ENCODE measurements at regions not wholly inside any gene's neighbourhood (a gene's known extent, or its start where the extent isn't known, plus 50 kb on each side); places are given as distances from the start of the nearest gene placed in this dataset.

DNA sequence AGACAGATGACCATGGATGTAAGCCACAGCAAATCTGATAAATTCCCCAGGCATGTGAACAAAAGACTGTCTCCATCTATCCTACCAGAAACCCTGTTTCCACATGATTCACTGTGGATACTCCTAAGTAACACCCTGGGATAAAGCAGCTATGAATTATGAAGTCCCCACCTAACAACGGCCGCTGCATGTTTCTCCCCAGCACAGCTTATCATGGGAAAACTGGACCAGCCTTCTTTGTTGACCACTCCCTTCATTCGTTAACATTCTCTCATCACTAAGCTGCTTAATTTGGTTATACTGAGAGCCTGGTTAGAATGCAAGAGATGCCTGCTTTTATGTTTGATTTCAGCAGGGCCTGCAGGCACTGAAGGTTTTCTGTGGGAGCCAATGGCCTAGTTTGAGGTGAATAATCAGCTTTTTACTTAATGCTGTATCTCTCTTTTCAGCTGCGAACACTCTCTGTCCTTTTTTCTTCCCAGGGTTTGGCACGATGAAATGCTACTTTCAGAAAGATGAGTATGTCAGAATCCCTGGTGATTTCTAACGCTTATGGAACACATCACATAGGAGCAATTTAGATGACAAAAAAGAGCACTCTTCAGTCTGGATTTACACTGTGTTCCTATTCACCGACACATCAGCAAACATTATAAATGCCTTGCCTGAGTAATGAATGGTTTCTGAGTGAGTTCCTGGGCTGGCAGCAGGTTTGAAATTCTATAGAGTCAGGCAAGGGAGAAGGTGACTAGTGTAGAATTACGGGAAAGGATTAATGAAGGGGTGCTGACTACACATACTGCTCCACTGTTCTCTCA lies 318.4 kb upstream of the ZNF608 start:
- POLR2A ChIA-PET, result no interaction called here
- FAIRE-seq (no peak), DNase-seq (ENCODE audit: low read depth, low spot score) (no peak)
- no peaks in the 10 kb centered on the region for H3K4me1 ChIP-seq (ENCODE audit: control insufficient read depth, extremely low read depth, insufficient read depth, low read length)
- H3K79me2 ChIP-seq (ENCODE audit: control insufficient read depth, insufficient read depth, low read length), result no peaks in the 10 kb centered on the region
- H3K9ac ChIP-seq (replicated peaks; ENCODE audit: extremely low read depth, insufficient read depth, low read length), result no peak overlapping the region
- intact Hi-C loops (cut with micrococcal nuclease) (no loop called here), dilution Hi-C loops (cut with MboI; ENCODE audit: extremely low pct_ligation_motif_present, low sequenced_read_pairs) (no loop called here)
- H3K27ac ChIP-seq (ENCODE audit: insufficient read depth, low read depth, low read length), result no peak overlapping the region
- CTCF ChIA-PET, result interaction anchor here (1.7 kb wide), 1 partner anchor 14 kb away, joined by 3 read pairs; no protein-coding TSS in a partner anchor
- H3K4me3 ChIP-seq (replicated peaks in 1 of 3; ENCODE audit: insufficient read depth in 1 of 3, low read depth in 1 of 3, low read length in 3 of 3), result no peak overlapping the region
- no peak overlapping the region for H2AFZ ChIP-seq (ENCODE audit: low read depth, low read length)
- no peaks in the 10 kb centered on the region for H4K20me1 ChIP-seq (replicated peaks; ENCODE audit: control insufficient read depth, extremely low read depth, insufficient read depth, low read length)
- H3K27me3 ChIP-seq (ENCODE audit: control insufficient read depth in 2 of 2, insufficient read depth in 2 of 2, low read length in 2 of 2), result no peaks in the 10 kb centered on the region
- no peaks in the 10 kb centered on the region for H3K9me1 ChIP-seq (replicated peaks; ENCODE audit: control insufficient read depth, extremely low read depth, insufficient read depth, low read length)
- TF ChIP-seq MYC (IDR thresholded peaks at IDR 0.05; ENCODE audit: low read depth, low read length) (no peak), EZH2 (IDR thresholded peaks at IDR 0.05; ENCODE audit: borderline replicate concordance, low read depth, low read length, severe bottlenecking) (no peak), GATA2 (IDR thresholded peaks at IDR 0.05; ENCODE audit: insufficient read depth, insufficient read length, low read depth, low read length) (no peak), MAX (IDR thresholded peaks at IDR 0.05; ENCODE audit: insufficient read depth, insufficient read length) (no peak), POLR2A (IDR thresholded peaks at IDR 0.05; ENCODE audit: low read depth, low read length) (no peak), FOS (IDR thresholded peaks at IDR 0.05; ENCODE audit: borderline replicate concordance, insufficient read depth, low read length) (no peak), POLR2AphosphoS5 (IDR thresholded peaks at IDR 0.05; ENCODE audit: insufficient read depth, low read depth, low read length) (no peak), JUN (IDR thresholded peaks at IDR 0.05; ENCODE audit: borderline replicate concordance, insufficient read depth, insufficient read length, low read depth) (no peak)
- TF ChIP-seq, protein P1, sequence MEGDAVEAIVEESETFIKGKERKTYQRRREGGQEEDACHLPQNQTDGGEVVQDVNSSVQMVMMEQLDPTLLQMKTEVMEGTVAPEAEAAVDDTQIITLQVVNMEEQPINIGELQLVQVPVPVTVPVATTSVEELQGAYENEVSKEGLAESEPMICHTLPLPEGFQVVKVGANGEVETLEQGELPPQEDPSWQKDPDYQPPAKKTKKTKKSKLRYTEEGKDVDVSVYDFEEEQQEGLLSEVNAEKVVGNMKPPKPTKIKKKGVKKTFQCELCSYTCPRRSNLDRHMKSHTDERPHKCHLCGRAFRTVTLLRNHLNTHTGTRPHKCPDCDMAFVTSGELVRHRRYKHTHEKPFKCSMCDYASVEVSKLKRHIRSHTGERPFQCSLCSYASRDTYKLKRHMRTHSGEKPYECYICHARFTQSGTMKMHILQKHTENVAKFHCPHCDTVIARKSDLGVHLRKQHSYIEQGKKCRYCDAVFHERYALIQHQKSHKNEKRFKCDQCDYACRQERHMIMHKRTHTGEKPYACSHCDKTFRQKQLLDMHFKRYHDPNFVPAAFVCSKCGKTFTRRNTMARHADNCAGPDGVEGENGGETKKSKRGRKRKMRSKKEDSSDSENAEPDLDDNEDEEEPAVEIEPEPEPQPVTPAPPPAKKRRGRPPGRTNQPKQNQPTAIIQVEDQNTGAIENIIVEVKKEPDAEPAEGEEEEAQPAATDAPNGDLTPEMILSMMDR (IDR thresholded peaks at IDR 0.05; ENCODE audit: extremely low read depth in 1 of 2, insufficient read depth in 1 of 2, low read depth in 1 of 2, low read length in 2 of 2), result no peak
- H3K36me3 ChIP-seq (ENCODE audit: control insufficient read depth in 2 of 2, extremely low read depth in 1 of 2, insufficient read depth in 2 of 2, low read length in 2 of 2), result no peaks in the 10 kb centered on the region
- no peak overlapping the region for H3K4me2 ChIP-seq (ENCODE audit: insufficient read depth, low read length)
- BruUV-seq (replicated peaks), result no TSS peak
- H3K9me3 ChIP-seq (replicated peaks; ENCODE audit: control insufficient read depth, insufficient read depth, low read length), result no peaks in the 10 kb centered on the region

Data from endothelial cell of umbilical vein (primary cell).